Neutrophil (primary cell): ENCODE measurements at regions not wholly inside any gene's neighbourhood (a gene's known extent, or its start where the extent isn't known, plus 50 kb on each side); places are given as distances from the start of the nearest gene placed in this dataset.

Source experiments
- H3K27ac ChIP-seq: fragments of 200-600 bp; sonication (generic); 2 replicates; pipeline ENCODE4 v1.5.1; 2016; ENCODE audit warnings: mild to moderate bottlenecking, moderate library complexity
- H3K27me3 ChIP-seq: fragments of 200-600 bp; sonication (generic); 2 replicates; pipeline ENCODE4 v1.6.0; 2016; ENCODE audit warnings: mild to moderate bottlenecking
- H3K36me3 ChIP-seq: fragments of 200-600 bp; sonication (generic); 2 replicates; pipeline ENCODE4 v1.5.1; 2017
- H3K4me1 ChIP-seq, 2 experiments: fragments of 200-600 bp in 1 of 2; sonication (generic) in 1 of 2; 1 replicate in 1 of 2; 2 replicates in 1 of 2; pipeline versions ENCODE4 v1.5.1 to v1.6.1; 2013 to 2016; ENCODE audit warnings: low read depth in 1 of 2, low read length in 1 of 2, mild to moderate bottlenecking in 1 of 2, moderate library complexity in 1 of 2; ENCODE audit not compliant: control insufficient read depth in 1 of 2, insufficient read depth in 1 of 2
- H3K4me3 ChIP-seq, 2 experiments: fragments of 200-600 bp in 1 of 2; sonication (generic) in 1 of 2; 1 replicate in 1 of 2; 2 replicates in 1 of 2; pipeline ENCODE4 v1.5.1; 2013 to 2016; ENCODE audit warnings: low read depth in 1 of 2, low read length in 1 of 2, mild to moderate bottlenecking in 1 of 2, moderate library complexity in 1 of 2
- H3K9me3 ChIP-seq: fragments of 200-600 bp; sonication (generic); 2 replicates; pipeline ENCODE4 v1.5.1; 2016
- TF ChIP-seq, protein P1 (sequence below): fragments of 200-600 bp; sonication (generic); IDR thresholded peaks from 2 replicates; pipeline ENCODE4 v1.5.1; 2016; ENCODE audit warnings: antibody characterized with exemption

DNA sequence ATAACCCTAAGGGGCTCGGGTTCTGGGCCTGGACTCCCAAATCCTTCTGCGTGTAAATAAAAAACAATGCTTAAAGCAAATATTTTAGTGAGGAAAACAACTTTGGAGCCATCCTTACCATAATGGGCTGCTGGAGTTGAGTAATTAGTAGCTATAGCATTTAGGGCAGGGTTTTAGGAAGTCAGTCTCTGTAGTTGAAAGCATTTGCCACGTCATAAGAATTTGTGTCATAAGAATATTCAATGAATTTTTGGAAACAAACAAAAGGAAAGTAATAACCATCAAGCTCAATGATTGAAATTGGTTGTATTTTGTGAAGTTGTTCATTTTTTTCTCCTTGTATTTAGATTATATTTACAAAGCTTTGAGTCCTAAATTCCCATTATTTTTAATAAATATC is 114.8 kb upstream of the ELL2 start:
- Histone ChIP-seq H3K9me3 (no peaks in the 10 kb centered on the region), H3K36me3 (no peaks in the 10 kb centered on the region), H3K27me3 (no peaks in the 10 kb centered on the region), H3K27ac (no peak overlapping the region), H3K4me1 (peaks cover 0 to 3% of the 10 kb centered on the region in 2 experiments), H3K4me3 (no peak overlapping the region)
- TF ChIP-seq, protein P1, sequence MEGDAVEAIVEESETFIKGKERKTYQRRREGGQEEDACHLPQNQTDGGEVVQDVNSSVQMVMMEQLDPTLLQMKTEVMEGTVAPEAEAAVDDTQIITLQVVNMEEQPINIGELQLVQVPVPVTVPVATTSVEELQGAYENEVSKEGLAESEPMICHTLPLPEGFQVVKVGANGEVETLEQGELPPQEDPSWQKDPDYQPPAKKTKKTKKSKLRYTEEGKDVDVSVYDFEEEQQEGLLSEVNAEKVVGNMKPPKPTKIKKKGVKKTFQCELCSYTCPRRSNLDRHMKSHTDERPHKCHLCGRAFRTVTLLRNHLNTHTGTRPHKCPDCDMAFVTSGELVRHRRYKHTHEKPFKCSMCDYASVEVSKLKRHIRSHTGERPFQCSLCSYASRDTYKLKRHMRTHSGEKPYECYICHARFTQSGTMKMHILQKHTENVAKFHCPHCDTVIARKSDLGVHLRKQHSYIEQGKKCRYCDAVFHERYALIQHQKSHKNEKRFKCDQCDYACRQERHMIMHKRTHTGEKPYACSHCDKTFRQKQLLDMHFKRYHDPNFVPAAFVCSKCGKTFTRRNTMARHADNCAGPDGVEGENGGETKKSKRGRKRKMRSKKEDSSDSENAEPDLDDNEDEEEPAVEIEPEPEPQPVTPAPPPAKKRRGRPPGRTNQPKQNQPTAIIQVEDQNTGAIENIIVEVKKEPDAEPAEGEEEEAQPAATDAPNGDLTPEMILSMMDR = no peak

DNA sequence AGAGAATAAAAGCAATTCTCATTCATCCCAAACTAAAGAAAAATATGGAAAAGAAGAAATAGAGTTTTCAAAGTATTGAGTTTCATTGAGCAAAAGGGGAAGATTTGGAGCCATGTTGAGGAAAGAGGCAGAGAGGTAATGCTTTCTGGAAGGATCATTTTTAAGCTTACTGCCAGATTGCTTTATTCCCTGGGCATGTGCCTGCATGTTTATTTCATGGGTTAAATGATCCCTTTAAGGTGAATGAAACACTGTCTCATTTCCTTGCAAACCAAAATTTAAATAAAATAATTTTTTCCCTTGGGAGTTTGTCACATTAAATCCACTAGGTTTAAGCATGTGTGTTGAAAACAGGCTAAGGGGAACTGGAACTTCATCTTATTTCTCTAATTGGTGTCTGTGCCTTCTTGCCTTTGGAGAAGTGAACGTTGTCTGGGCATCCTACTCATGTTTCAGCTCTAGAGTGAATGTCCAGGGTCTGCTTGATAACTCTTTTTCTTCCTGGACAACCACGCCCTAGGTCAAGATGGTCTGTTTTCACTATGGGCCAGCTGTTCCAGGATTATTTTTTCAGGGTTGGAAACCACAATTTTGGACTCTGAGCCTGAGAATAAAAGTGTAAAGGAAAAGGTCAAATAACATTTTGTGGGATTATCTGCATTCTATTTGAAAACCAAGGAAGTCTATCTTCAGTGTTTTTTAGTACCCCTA is 114.1 kb upstream of the ELL2 start:
- no peak overlapping the region for H3K27ac ChIP-seq
- H3K9me3 ChIP-seq = no peaks in the 10 kb centered on the region
- H3K27me3 ChIP-seq = no peaks in the 10 kb centered on the region
- H3K4me3 ChIP-seq = no peak overlapping the region
- H3K4me1 ChIP-seq = peaks cover 0 to 4% of the 10 kb centered on the region in 2 experiments
- TF ChIP-seq, protein P1 = no peak
- no peaks in the 10 kb centered on the region for H3K36me3 ChIP-seq

DNA sequence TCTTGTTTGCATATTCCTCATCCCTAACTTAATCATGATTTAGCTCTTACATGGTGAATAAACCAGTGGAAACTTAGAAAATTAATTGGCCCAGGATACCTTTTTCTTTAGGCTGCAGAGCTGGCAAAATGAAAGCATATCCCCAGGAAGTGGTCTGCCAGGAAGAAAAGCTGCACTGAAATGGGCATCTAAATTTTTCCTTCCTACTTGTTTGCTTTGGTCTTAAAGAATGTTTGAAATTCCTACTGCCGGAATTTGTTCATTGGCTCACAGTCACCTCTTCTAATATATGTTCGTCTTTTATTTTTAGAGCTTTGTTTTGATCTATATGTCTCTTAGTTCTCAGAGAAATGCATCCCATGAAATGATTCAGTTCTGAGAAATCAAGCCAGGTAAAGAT is 113.2 kb upstream of the ELL2 start:
- H3K27me3 ChIP-seq = no peaks in the 10 kb centered on the region
- peaks cover 0 to 10% of the 10 kb centered on the region in 2 experiments for H3K4me1 ChIP-seq
- no peaks in the 10 kb centered on the region for H3K36me3 ChIP-seq
- H3K9me3 ChIP-seq = no peaks in the 10 kb centered on the region
- no peak overlapping the region for H3K4me3 ChIP-seq
- TF ChIP-seq, protein P1 = no peak
- H3K27ac ChIP-seq = no peak overlapping the region

DNA sequence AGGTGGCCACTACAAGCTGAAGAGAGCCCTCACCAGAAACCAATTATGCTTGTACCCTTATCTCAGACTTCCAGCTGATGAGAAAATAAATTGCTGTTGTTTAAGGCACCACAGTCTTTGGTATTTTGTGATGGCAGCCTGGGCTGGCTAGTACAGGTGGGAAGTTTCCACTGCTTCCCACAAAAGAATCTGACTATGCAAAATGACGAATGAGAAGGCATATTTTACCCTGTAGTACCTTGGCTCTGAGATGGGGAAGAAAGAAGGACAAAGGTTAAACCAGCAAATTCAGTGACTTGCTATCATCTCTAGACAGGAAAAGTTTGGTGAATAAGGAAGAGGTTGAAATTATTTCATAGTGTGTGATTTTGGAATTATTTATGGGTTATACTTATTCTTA is 112.8 kb upstream of the ELL2 start:
- TF ChIP-seq, protein P1 = no peak
- no peaks in the 10 kb centered on the region for H3K36me3 ChIP-seq
- H3K27ac ChIP-seq = no peak overlapping the region

DNA sequence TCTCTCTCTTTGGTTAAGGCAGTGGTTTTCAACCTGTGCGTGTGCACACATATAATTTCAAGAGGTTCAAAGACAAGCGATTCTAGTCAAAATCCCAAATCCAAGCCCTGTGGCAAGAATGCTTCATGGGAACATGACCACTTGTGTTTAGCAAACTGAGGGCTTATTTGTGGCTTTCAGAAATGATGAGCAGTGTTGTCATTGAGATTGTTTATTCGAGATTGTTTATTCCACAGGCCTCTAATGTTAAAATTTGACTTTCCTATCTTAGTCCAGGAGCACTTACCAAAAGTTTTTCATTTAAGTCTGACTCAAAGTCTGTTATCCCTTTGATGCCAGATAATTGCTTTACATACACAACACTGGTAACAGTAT is 111.1 kb upstream of the ELL2 start:
- TF ChIP-seq, protein P1 = no peak
- no peaks in the 10 kb centered on the region for H3K27me3 ChIP-seq
- no peaks in the 10 kb centered on the region for H3K36me3 ChIP-seq
- H3K9me3 ChIP-seq = no peaks in the 10 kb centered on the region
- peaks cover 0 to 10% of the 10 kb centered on the region in 2 experiments for H3K4me1 ChIP-seq
- H3K4me3 ChIP-seq = no peak overlapping the region
- no peak overlapping the region for H3K27ac ChIP-seq

More for the DNA sequence above, 112.8 kb upstream of the ELL2 start:
- Histone ChIP-seq H3K27me3 (no peaks in the 10 kb centered on the region), H3K9me3 (no peaks in the 10 kb centered on the region), H3K4me1 (peaks cover 0 to 10% of the 10 kb centered on the region in 2 experiments), H3K4me3 (no peak overlapping the region)
